Stimulated activated CD4-positive, alpha-beta T cell treated with anti-CD3 and anti-CD28 coated beads, Interleukin-1b, Interleukin-23, amount 100 ng/mL, for 24 hours (primary cell): ENCODE measurements at regions not wholly inside any gene's neighbourhood (a gene's known extent, or its start where the extent isn't known, plus 50 kb on each side); places are given as distances from the start of the nearest gene placed in this dataset.
"Not testable (repeated sequence)": the region's sequence is repeated elsewhere in the genome, so short reads cannot be mapped to it uniquely, and the experiment has no call there.

Experiments used
- DNase-seq, 4 experiments: peaks; one replicate each; pipeline ENCODE4 v3.0.0-alpha.2; 2020; ENCODE audit warnings: low read depth in 4 of 4, low spot score in 1 of 4

GRCh38 chr10:8305876-8306652 is 251.6 kb downstream of the GATA3 start:
- no peak for DNase-seq

GRCh38 chr10:8306685-8307364 is 252.3 kb downstream of the GATA3 start:
- DNase-seq, result no peak

GRCh38 chr10:8310930-8311329 is 256.4 kb downstream of the GATA3 start:
- DNase-seq, result no peak

- no peak for DNase-seq
Observed at GRCh38 chr10:8311526-8312070, 257.1 kb downstream of the GATA3 start.

- no peak for DNase-seq
Observed at GRCh38 chr10:8312079-8312478, 257.6 kb downstream of the GATA3 start.

- DNase-seq, result no peak
Observed at GRCh38 chr10:8312781-8313180, 258.3 kb downstream of the GATA3 start.

- no peak for DNase-seq
Observed at GRCh38 chr10:8314486-8314885, 260.0 kb downstream of the GATA3 start.

- no peak for DNase-seq
Observed at GRCh38 chr10:8315619-8316021, 261.1 kb downstream of the GATA3 start.

- DNase-seq, result no peak
Observed at GRCh38 chr10:8316284-8316683, 261.8 kb downstream of the GATA3 start.

GRCh38 chr10:8318429-8318828 is 263.9 kb downstream of the GATA3 start:
- DNase-seq, result not testable (repeated sequence)

GRCh38 chr10:8318956-8319355 is 264.5 kb downstream of the GATA3 start:
- DNase-seq, result no peak

- no peak for DNase-seq
Observed at GRCh38 chr10:8319704-8320103, 265.2 kb downstream of the GATA3 start.

- no peak for DNase-seq
Observed at GRCh38 chr10:8321990-8322389, 267.5 kb downstream of the GATA3 start.

GRCh38 chr10:8323428-8324054 is 269.1 kb downstream of the GATA3 start:
- no peak for DNase-seq

GRCh38 chr10:8325024-8325980 is 270.8 kb downstream of the GATA3 start:
- no peak for DNase-seq

- no peak for DNase-seq
Observed at GRCh38 chr10:8326396-8327139, 272.1 kb downstream of the GATA3 start.

- no peak for DNase-seq
Observed at GRCh38 chr10:8327140-8327423, 272.6 kb downstream of the GATA3 start.

- no peak for DNase-seq
Observed at GRCh38 chr10:8331387-8331786, 276.9 kb downstream of the GATA3 start.

GRCh38 chr10:8331896-8332729 is 277.6 kb downstream of the GATA3 start:
- DNase-seq, result peak; percentile 35 to 63 (median 54)
